ENCODE measurements at regions not wholly inside any gene's neighbourhood (a gene's known extent, or its start where the extent isn't known, plus 50 kb on each side); places are given as distances from the start of the nearest gene placed in this dataset.

- Histone ChIP-seq H3K4me2 (no peak overlapping the region), H3F3A (ENCODE audit: low read depth) (no peaks in the 10 kb centered on the region), H4K20me1 (ENCODE audit: low read depth) (no peaks in the 10 kb centered on the region), H3K9ac (no peak overlapping the region), H3K4me1 (no peaks in the 10 kb centered on the region), H3K36me3 (no peaks in the 10 kb centered on the region), H3K9me3 (ENCODE audit: low read depth) (peaks cover 17% of the 10 kb centered on the region), H3K79me2 (ENCODE audit: low read depth) (no peaks in the 10 kb centered on the region), H3K27me3 (no peaks in the 10 kb centered on the region), H3K27ac (no peak overlapping the region), H2AFZ (replicated peaks) (no peak overlapping the region), H3K4me3 (no peak overlapping the region)
- H3K36me3 Mint-ChIP-seq, result no peaks in the 10 kb centered on the region
- DNase-seq (ENCODE audit: low spot score), result no peak
- TF ChIP-seq EZH2phosphoT487 (IDR thresholded peaks at IDR 0.05) (no peak), CTCF (IDR thresholded peaks at IDR 0.05) (no peak), EZH2 (IDR thresholded peaks at IDR 0.05) (no peak)
- no peaks in the 10 kb centered on the region for H3K4me1 Mint-ChIP-seq
- peaks cover 10% of the 10 kb centered on the region for H3K9me3 Mint-ChIP-seq
- no peak overlapping the region for H3K27ac Mint-ChIP-seq
- H3K27me3 Mint-ChIP-seq (ENCODE audit: insufficient read depth, low read depth), result peaks cover 2% of the 10 kb centered on the region
- H3K4me3 Mint-ChIP-seq, result no peak overlapping the region
These were observed 94.0 kb upstream of the WSB1 start for GRCh38 chr17:27199948-27200347.

DNA sequence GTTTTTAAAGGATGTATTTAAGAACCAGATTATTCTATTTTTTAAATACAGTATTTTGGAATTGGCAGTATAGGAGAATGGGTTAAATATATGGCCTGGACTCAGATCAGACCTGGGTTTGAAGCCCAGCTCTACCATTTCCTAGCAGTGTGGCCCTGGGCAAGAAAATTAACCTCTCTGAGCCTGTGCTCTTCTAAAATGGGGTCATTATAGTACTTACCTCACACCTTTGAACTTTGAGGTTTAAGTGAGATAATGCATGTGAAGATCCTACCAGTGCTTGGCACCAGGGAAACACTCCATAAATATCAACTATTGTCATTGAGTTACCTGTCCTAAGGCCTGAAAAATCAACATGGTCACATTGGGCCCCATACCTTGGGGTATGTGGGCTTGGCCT is 93.4 kb upstream of the WSB1 start:
- TF ChIP-seq CTCF (IDR thresholded peaks at IDR 0.05) (no peak), EZH2 (IDR thresholded peaks at IDR 0.05) (no peak), EZH2phosphoT487 (IDR thresholded peaks at IDR 0.05) (no peak)
- no peaks in the 10 kb centered on the region for H4K20me1 ChIP-seq (ENCODE audit: low read depth)
- peaks cover 18% of the 10 kb centered on the region for H3K9me3 ChIP-seq (ENCODE audit: low read depth)
- H3K4me1 ChIP-seq, result no peaks in the 10 kb centered on the region
- H3F3A ChIP-seq (ENCODE audit: low read depth), result no peaks in the 10 kb centered on the region
- no peaks in the 10 kb centered on the region for H3K4me1 Mint-ChIP-seq
- peaks cover 2% of the 10 kb centered on the region for H3K27me3 Mint-ChIP-seq (ENCODE audit: insufficient read depth, low read depth)
- no peak overlapping the region for H2AFZ ChIP-seq (replicated peaks)
- no peak overlapping the region for H3K27ac ChIP-seq
- H3K27ac Mint-ChIP-seq, result no peak overlapping the region
- H3K9ac ChIP-seq, result no peak overlapping the region
- no peaks in the 10 kb centered on the region for H3K36me3 ChIP-seq
- DNase-seq (ENCODE audit: low spot score), result no peak
- H3K27me3 ChIP-seq, result no peaks in the 10 kb centered on the region
- H3K4me3 Mint-ChIP-seq, result no peak overlapping the region
- no peak overlapping the region for H3K4me2 ChIP-seq
- no peaks in the 10 kb centered on the region for H3K36me3 Mint-ChIP-seq
- H3K9me3 Mint-ChIP-seq, result peaks cover 10% of the 10 kb centered on the region
- H3K4me3 ChIP-seq, result no peak overlapping the region
- H3K79me2 ChIP-seq (ENCODE audit: low read depth), result no peaks in the 10 kb centered on the region

DNA sequence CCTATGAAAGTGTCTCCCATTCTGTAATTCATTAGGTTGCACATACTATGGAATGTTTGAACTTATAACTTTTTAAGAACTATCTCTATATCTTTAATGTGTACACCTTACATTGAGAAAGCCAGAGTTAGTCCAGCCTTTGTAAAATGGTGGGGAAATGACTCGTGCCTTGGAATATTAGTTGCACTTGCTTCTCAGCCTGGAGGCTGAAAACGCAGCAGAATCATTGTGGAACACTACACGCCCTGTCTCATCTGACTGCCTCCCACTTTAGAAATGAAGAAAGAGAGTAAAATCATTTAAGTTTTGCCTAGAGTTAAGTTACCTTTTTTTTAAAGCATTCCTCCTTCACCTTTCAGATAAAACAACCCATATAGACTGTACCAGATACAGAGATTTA is 90.7 kb upstream of the WSB1 start:
- TF ChIP-seq EZH2 (IDR thresholded peaks at IDR 0.05) (no peak), CTCF (IDR thresholded peaks at IDR 0.05) (no peak), EZH2phosphoT487 (IDR thresholded peaks at IDR 0.05) (no peak)
- Histone ChIP-seq H3K4me3 (no peak overlapping the region), H3F3A (ENCODE audit: low read depth) (no peaks in the 10 kb centered on the region), H2AFZ (replicated peaks) (no peak overlapping the region), H3K4me2 (no peak overlapping the region), H3K79me2 (ENCODE audit: low read depth) (no peaks in the 10 kb centered on the region), H3K36me3 (no peaks in the 10 kb centered on the region), H3K27me3 (no peaks in the 10 kb centered on the region), H3K9ac (no peak overlapping the region), H4K20me1 (ENCODE audit: low read depth) (no peaks in the 10 kb centered on the region), H3K9me3 (ENCODE audit: low read depth) (peaks cover 12% of the 10 kb centered on the region), H3K4me1 (no peaks in the 10 kb centered on the region), H3K27ac (no peak overlapping the region)
- Mint-ChIP-seq H3K27ac (no peak overlapping the region), H3K36me3 (no peaks in the 10 kb centered on the region), H3K4me3 (no peak overlapping the region), H3K4me1 (no peaks in the 10 kb centered on the region), H3K9me3 (peaks cover under 1% of the 10 kb centered on the region), H3K27me3 (ENCODE audit: insufficient read depth, low read depth) (peaks cover 5% of the 10 kb centered on the region)
- no peak for DNase-seq (ENCODE audit: low spot score)

DNA sequence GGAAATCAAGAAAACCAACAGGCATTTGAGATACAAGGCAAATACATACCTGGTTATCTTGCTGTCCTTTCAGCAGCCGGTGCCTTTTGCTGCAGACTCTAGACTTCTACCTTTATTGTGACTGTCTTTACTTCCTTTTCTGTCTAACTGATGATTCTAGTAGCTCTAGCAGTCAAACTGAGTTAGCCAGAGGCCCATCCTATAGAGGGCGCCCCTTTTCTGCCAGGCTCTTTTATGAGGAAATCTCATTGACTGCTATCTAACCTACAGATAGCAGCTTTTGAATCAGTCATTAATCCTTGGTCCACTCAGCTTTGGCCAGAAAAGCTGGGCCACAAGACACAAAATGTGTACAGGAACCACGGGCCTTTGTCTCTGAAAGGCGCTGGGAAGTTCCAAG is 87.5 kb upstream of the WSB1 start:
- H2AFZ ChIP-seq (replicated peaks), result no peak overlapping the region
- no peaks in the 10 kb centered on the region for H3F3A ChIP-seq (ENCODE audit: low read depth)
- Mint-ChIP-seq H3K9me3 (no peaks in the 10 kb centered on the region), H3K27me3 (ENCODE audit: insufficient read depth, low read depth) (peaks cover 2% of the 10 kb centered on the region), H3K36me3 (no peaks in the 10 kb centered on the region), H3K4me1 (no peaks in the 10 kb centered on the region), H3K4me3 (no peak overlapping the region), H3K27ac (no peak overlapping the region)
- H3K27me3 ChIP-seq, result no peaks in the 10 kb centered on the region
- no peak for DNase-seq (ENCODE audit: low spot score)
- H3K9ac ChIP-seq, result no peak overlapping the region
- no peak overlapping the region for H3K27ac ChIP-seq
- no peaks in the 10 kb centered on the region for H4K20me1 ChIP-seq (ENCODE audit: low read depth)
- no peaks in the 10 kb centered on the region for H3K79me2 ChIP-seq (ENCODE audit: low read depth)
- H3K36me3 ChIP-seq, result no peaks in the 10 kb centered on the region
- H3K4me1 ChIP-seq, result no peaks in the 10 kb centered on the region
- TF ChIP-seq EZH2phosphoT487 (IDR thresholded peaks at IDR 0.05) (no peak), CTCF (IDR thresholded peaks at IDR 0.05) (no peak), EZH2 (IDR thresholded peaks at IDR 0.05) (no peak)
- H3K4me3 ChIP-seq, result no peak overlapping the region
- no peak overlapping the region for H3K4me2 ChIP-seq
- peaks cover 12% of the 10 kb centered on the region for H3K9me3 ChIP-seq (ENCODE audit: low read depth)

Data from neural progenitor cell (in vitro differentiated cells).